GM21528 (cell line): ENCODE measurements at regions not wholly inside any gene's neighbourhood (a gene's known extent, or its start where the extent isn't known, plus 50 kb on each side); places are given as distances from the start of the nearest gene placed in this dataset.

Experiments
- ATAC-seq: cut with Tn5 transposase; IDR thresholded peaks from one replicate; pipeline ENCODE4 v1.9.1; 2021; ENCODE audit warnings: mild to moderate bottlenecking, moderate library complexity; ENCODE audit not compliant: unreplicated experiment, low FRiP score

- no peak for ATAC-seq
Measured at GRCh38 chr4:105092356-105092755, 54.3 kb upstream of the TET2 start.

GRCh38 chr4:105092768-105093167 is 53.9 kb upstream of the TET2 start:
- no peak for ATAC-seq

- ATAC-seq, result no peak
Measured at GRCh38 chr4:105093975-105094374, 52.7 kb upstream of the TET2 start.
